ENCODE measurements at regions not wholly inside any gene's neighbourhood (a gene's known extent, or its start where the extent isn't known, plus 50 kb on each side); places are given as distances from the start of the nearest gene placed in this dataset.

- TF ChIP-seq ZFX (IDR thresholded peaks at IDR 0.05; ENCODE audit: borderline replicate concordance) (no peak), CTCF (IDR thresholded peaks at IDR 0.05) (no peak)
- H3K27ac ChIP-seq = no peak overlapping the region
Measured at GRCh38 chr15:81747026-81747425, 298.8 kb downstream of the MEX3B start.

- no peak overlapping the region for H3K27ac ChIP-seq
- TF ChIP-seq ZFX (IDR thresholded peaks at IDR 0.05; ENCODE audit: borderline replicate concordance) (no peak), CTCF (IDR thresholded peaks at IDR 0.05) (no peak)
Measured at GRCh38 chr15:81744364-81744763, 301.5 kb downstream of the MEX3B start.

GRCh38 chr15:81740416-81740815 lies 305.4 kb downstream of the MEX3B start:
- no peak overlapping the region for H3K27ac ChIP-seq
- no peak for TF ChIP-seq ZFX (IDR thresholded peaks at IDR 0.05; ENCODE audit: borderline replicate concordance)
- no peak for TF ChIP-seq CTCF (IDR thresholded peaks at IDR 0.05)

- no peak for TF ChIP-seq ZFX (IDR thresholded peaks at IDR 0.05; ENCODE audit: borderline replicate concordance)
- no peak for TF ChIP-seq CTCF (IDR thresholded peaks at IDR 0.05)
- no peak overlapping the region for H3K27ac ChIP-seq
Measured at GRCh38 chr15:81729340-81729739, 316.5 kb downstream of the MEX3B start.

GRCh38 chr15:81728726-81729125 lies 317.1 kb downstream of the MEX3B start:
- no peak overlapping the region for H3K27ac ChIP-seq
- TF ChIP-seq ZFX (IDR thresholded peaks at IDR 0.05; ENCODE audit: borderline replicate concordance) (no peak), CTCF (IDR thresholded peaks at IDR 0.05) (no peak)

- TF ChIP-seq CTCF (IDR thresholded peaks at IDR 0.05) = no peak
- no peak for TF ChIP-seq ZFX (IDR thresholded peaks at IDR 0.05; ENCODE audit: borderline replicate concordance)
- no peak overlapping the region for H3K27ac ChIP-seq
Measured at GRCh38 chr15:81725590-81725989, 320.2 kb downstream of the MEX3B start.

GRCh38 chr15:81724536-81724935 lies 321.3 kb downstream of the MEX3B start:
- TF ChIP-seq ZFX (IDR thresholded peaks at IDR 0.05; ENCODE audit: borderline replicate concordance) = no peak
- no peak for TF ChIP-seq CTCF (IDR thresholded peaks at IDR 0.05)
- no peak overlapping the region for H3K27ac ChIP-seq
